GM18520 (cell line): ENCODE measurements at regions not wholly inside any gene's neighbourhood (a gene's known extent, or its start where the extent isn't known, plus 50 kb on each side); places are given as distances from the start of the nearest gene placed in this dataset.
"Not testable (repeated sequence)": the region's sequence is repeated elsewhere in the genome, so short reads cannot be mapped to it uniquely, and the experiment has no call there.

Source experiments
- ATAC-seq: cut with Tn5 transposase; IDR thresholded peaks from one replicate; pipeline ENCODE4 v1.9.1; 2021; ENCODE audit not compliant: unreplicated experiment

DNA sequence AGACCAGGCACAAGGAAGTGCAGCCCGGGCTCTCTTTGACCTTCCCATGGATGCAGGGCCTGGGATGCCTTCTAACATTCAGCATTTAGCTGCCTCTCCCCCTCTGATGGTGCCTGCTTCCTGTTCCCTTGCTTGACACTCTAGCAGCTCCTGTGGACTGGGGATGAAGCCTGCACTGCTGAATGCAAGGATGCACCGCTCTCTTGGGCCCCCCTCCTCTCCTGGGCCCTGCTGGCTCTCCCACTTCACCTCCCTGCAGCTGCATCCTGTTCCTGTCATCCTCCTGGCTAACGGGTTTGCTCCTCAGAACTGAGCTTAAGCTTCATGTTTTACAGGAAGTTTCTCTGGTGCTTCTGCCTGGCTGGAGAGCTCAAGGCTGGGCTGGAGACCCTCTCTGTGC is 254.1 kb downstream of the TSN start:
- no peak for ATAC-seq

DNA sequence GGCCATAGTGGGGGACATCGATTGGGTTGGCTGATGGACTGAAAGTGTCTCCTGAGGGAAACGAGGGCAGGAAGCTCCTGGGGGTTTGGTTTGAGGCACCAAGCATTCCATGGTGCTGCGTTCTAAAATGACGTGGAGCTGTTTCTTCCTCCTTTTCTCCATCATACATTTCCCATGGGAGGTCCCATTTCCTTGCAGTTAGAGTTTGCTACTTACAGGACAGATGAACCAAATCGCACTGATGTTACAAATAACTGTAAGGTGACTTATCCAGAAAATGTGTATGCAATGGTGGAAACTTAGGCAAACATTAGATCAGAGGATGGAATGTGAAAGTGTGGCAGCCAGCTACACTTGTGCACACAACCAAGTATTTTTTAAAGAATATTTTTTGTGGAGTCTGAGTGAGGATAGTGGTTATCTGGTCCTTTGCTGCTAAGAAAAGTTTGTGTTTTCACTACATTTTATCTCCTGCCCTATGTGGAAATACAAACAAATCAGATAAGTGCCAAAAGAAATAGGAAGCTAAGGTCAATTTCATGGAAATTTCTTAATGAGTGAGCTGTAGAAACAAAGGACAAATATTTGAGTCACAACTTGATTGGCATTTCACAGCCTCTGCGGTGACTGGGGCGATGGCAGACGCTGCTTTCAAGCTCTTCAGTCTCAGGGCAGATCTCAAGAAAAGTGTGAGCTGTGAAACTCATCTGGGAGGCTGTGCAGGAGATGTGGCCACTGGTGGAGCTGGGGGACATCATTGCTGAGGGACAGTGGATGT is 256.2 kb downstream of the TSN start:
- no peak for ATAC-seq

DNA sequence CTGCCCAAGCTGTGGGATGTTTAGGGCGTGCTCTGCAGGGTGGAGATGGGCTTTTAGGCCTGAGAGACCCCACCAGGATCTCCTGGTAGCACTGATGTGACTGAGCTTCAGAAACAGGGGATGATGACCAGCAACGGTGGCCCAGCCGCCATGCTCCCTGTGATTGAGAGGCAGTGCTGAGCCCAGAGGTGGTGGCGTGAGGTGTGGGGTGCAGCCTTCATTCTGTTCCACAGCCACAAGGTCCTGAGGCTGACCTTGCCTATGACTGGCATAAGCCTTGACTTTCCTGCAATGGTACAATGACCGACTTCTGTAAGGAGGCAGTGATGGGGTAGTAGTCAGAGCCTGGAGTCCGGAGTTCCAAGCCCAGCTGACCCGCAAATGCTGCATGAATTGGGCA is 263.3 kb downstream of the TSN start:
- ATAC-seq, result no peak

DNA sequence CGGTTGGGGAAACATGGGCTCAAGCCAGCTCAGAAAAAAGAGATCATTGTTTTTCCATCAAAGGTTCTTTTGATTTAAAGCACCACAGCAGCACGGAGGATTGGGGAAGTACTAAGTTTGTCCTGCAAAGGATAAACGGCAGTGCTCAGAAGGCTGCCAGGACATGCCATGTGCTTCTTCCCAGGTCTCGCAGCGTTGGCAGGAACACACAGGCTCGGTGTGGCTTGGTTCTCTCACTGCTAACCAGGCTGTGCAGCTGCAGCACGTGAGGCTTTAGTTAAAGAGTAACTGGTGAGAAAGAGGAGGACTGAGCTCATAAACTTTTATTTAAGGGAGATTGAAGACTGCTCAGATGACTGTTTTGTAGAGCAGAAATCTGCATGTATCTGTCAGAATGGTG is 264.3 kb downstream of the TSN start:
- ATAC-seq, result no peak

DNA sequence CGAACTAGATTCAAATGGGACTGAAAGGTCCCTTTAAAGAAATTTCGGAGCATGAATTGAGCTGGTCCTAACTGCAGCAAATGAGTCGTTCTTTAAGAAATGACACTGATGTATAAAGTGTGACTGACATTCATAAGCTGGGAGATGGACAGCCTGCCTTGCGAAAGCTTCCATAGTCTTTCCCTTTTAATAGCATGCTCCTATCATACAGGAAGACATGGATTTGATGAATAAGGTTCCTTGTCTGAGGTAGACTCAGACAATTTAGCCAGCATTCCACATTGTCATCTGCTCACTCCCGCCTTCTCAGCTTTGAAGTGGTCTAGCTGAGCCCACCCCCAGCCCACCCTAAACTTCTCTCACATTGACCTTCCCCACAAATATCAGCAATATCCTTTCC is 264.9 kb downstream of the TSN start:
- ATAC-seq, result no peak

DNA sequence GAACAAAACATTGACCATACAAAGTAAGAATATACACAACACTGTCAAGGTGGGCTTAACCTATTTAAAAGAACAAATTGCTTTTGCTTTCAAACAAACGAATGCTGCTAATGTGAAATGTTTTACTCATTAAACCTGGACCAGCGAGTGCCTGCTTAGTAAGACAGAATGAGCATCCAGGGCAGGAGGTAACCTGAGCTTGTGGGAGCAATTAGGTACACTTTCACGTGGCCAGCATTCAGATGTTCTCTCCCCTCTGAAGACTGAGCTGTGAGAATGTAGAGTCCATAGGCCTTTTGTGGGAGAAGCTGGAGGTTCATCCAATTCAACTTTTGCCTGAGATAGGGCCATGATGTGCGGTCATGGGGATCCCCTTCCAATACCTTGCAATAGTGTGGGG is 266.5 kb downstream of the TSN start:
- ATAC-seq, result no peak

DNA sequence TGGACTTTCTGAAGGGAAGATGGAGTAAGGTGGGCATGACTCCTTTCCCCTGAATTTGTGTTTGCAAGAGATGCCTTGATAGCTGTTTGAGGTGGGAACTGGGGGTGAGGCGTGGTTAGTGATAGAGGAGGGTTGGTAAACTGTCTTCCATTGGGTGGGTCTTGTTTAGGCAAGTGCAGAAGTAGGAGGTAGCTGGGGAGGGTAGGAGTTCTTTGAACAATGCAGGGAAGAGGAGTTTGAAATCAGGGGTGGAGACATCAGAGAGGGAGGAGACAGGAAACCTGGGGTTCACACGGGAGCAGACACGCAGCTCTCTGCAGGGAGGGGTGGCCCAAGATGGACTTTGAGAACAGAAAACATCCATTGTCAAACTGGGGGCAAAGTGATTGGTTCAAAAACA is 267.1 kb downstream of the TSN start:
- ATAC-seq, result no peak

DNA sequence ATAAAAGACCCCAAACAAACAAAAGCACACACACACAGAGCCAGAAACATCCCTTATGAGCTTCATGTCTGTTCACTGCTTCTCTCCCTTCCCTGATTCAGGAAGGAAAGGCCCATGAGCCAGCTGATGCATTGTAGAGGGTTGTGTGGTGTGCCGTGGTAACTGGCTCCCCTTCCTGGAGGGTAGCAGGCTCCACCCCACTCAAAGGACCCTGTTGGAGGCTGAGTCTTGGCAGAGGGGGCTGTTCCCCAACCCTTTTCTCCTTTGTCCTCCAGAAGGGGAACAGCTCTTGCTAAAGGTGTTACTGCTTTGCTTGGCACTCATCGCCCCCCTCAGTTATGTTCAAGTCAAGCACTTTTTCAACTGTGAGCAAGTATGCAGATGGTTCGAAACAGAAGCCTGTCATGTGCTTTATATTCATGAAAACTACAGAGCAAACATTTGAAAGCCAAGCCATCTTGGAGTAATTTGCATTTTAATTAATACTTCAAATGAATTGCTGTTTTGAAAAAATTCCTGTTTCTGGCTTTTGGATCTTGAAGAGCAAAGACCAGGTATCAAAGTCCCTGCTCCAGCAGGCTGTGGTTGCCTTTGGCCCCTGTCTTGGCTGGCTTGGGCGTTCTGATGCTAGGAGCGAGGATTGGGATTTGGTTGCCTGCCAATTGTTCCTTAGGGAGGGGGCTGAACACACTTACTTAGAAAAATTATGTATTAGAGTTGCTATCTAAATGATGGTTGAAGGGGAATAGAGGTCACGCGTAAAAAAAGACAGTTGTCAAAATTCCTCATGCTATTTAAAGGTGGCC is 267.8 kb downstream of the TSN start:
- no peak for ATAC-seq

DNA sequence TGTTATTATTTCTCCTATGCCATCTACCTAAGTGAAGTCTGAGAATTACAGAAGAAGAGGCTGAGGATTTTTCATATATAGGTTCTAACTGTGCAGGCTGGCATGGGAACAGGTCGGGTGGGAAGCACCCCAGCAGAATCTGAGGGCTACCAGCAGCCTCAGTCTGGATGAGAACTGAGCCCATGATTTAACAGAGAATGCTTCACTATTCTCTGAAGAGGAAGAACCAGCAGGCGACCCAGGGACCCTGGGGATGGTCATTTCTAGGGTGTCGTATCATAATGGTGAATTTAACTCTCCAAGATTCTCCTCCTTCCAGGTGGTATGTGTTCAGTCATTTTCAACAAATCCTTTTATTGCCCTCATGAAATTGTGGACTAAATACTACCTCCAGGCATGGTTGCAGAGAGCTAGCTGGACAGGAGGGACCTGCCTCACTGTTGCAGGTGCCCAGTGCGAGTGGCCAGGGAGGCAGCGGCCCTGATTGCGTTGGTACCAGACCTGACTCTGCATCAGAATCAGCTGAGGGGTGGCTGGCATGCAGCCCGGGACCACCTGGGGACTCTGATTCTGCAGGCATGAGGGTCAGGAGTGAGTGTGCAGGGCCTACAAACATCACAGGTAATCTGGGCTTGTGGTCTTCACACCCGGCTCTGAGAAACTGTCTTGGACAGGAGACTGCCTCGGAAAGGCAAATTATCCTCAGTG is 272.2 kb downstream of the TSN start:
- ATAC-seq, result no peak

DNA sequence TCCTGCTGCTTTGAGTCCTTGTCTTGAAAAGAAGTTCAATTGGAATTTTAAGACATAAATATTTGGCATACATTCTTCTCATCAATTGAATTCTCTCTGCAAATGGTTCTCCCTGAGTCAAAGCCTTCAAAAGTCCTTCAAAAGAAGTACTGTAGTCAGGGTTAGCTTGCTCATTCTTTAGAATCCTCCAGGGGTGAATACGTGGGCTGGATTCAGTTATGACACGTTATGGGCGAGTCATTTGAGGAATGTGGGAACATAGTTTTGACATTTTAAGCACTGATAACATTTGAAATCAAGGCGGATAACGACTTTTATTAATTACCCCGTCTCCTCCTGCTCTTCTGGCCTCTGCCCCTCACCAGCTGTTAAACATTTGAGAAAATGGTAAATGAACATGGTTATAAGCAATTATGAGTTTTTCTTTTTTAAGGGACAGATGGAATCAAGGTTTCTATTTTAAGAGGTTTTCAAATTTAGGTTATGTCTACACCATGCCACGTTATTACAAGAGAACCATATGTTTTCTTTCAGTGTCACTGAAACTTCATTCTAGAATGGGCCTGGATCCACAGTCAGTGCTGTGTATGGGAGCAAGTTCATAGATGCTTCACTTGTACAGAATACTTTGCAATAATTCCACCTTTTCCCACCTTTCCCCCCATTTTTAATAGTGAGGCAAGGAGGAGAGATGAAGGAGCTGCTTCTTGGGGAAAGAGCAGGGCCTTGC is 273.1 kb downstream of the TSN start:
- ATAC-seq, result no peak

DNA sequence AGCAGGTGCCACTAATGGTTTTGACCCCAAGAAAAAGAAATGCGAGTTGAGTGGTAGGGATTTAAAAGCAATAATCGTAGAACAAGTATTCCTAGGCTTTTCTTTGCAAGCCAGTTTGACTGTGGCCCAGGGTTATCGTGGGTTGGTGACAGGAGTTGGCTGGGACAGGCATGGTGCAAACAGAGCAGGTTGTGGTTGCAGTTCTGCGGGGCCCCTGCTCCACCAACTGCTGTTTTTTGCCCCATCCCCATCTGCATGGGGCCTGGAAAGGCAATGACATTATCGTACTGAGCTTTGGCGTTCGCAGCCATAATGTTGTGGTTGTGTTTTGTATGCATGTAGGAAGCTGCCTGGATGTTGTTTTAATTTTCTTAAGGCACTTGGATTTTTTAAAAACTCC is 274.0 kb downstream of the TSN start:
- no peak for ATAC-seq

DNA sequence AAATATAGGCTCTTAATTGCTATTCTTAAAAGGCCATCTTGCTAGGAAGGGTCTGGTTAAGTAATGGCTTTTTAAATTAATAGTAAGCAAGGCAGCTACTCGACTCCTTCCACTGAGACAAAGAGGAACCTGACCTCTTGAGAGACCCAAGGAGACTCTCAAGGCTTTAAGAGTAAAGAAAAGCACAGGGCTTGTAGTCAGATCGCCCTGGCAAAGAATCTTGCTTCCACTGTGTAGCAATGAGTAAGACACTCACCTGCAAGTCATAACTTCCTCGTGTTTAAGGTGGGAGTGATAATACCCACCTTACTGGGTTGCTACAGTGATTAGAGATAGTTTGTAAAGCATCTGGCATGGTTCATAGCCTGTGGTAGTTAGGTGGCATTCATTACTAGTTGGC is 274.5 kb downstream of the TSN start:
- ATAC-seq, result no peak

DNA sequence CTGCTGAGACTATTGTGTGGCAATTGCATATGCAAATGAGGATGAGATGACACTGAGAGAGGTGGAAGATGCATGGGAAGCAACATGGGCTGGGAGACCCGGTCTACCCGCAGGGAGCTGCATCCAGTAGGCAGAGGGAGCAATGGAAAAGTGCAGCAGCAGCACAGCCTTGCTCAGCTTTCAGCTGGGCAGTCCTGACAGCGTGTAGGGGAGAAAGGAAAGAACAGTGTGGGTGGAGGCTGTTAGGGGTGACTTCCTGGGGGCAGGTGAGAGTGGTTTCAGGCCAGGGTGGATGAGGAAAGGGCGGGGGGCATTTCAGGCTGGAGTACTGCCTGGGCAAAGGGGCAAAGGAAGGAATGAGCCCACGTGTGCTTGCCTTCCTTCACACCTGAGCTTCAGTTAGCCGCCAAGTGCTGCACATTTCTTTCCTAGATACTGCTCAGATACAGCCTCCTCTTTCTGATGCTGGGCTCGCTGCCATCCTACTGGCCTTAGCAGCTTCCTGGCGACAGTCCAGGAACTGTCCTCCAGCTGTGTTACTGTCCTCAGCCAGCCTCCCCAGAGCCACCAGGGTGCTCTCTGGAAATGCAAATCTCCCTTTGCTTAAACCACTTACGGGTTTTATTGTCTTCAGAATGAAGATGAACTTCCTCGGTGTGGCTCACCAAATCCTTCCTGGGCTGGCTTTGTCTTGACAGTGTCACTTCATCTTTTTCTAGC is 276.3 kb downstream of the TSN start:
- no peak for ATAC-seq

DNA sequence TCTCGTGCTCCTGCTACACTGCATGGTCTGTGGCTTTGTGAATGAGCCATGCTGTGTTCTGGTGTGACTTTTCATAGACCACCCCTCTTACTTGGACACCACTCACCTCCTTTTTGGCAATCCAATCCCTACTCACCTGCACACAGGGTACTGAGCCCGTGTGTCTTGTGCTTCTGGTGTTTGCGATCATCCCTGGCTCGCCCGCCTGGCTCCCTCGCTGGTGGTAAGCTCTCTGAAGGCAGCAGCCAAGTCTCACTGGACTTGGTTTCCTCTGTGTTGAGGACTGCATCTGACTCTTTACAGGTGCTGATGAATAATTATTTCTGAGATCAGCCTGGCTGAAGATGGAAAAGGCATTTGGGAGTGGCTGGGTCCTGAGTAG is 276.8 kb downstream of the TSN start:
- ATAC-seq, result no peak

DNA sequence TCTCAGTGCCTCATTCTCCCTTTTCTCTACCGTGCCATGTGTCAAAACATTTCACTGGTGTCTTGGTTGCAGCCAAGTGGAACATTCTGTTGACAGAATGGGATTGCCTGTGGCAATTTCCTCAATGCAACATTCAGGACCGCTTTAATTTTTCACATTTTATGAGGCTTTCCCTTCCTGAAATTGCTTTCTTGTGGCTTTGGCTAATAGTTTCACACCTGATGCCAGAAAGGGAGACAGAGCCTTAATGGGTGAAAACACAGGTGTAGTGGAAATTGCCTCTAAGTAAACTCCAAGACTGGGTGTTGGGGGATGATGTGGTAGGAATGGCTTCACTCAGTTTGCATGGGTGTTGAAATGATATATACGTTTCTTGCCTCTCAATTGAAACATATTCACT is 278.3 kb downstream of the TSN start:
- ATAC-seq, result no peak

DNA sequence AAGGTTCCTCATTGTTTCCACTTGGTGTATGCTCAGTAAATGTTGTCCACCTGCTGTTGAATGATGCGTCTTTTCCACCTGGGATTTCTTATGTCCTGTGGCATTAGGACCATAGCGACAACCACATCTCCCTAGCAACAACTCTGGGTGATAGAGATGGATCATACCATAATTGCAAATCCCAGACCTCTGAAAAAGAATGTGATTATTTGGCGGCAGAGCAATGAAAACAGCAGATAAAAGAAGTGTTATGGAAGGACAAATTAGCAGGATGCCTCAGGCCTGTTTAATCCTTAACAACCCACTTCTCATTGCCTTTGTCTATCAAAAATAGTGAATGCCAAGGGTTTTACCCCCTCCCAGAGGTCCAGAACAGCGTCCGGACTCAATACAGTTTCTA is 278.9 kb downstream of the TSN start:
- no peak for ATAC-seq

DNA sequence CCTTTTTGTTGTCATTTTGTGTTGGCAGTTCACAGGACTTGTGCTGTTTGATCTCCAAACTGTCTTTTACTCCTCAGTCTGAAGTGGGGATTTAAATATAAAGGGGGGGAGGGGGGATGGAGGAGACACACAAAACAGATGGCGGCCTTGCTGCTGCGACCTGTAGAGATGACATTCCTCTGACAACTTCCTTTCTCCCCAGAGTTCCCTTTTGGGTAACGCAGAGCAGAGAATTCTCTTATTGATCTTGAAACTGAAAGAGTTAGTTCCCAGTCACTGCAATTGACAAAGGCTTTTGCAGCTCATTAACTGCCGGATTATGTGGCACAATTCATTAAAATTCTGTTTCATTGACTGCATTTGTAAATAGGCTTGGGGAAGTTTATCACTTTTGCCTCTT is 279.3 kb downstream of the TSN start:
- no peak for ATAC-seq

DNA sequence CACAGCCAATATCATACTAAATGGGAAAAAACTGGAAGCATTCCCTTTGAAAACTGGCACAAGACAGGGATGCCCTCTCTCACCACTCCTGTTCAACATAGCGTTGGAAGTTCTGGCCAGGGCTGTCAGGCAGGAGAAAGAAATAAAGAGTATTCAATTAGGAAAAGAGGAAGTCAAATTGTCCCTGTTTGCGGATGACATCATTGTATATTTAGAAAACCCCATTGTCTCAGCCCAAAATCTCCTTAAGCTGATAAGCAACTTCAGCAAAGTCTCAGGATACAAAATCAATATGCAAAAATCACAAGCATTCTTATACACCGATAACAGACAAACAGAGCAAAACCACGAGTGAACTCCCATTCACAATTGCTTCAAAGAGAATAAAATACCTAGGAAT is 283.4 kb downstream of the TSN start:
- not testable (repeated sequence) for ATAC-seq

DNA sequence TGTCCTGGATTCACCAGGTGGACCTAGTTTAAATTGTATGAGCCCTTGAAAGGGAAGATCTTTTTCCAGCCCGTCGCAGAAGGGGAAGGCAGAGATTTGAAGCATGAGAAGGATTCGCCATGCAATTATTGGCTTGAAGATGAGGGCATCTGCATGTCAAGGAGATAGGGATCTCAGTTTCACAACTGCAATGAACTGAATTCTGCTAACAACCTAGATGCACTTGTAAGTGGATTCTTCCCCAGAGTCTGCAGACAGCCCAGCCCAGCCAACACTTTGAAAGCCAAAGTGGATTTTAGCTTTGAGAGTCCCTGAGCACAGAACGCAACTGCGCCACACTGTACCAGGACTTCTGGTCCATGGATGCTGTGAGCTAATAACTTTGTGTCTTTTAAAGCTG is 286.0 kb downstream of the TSN start:
- ATAC-seq, result no peak

DNA sequence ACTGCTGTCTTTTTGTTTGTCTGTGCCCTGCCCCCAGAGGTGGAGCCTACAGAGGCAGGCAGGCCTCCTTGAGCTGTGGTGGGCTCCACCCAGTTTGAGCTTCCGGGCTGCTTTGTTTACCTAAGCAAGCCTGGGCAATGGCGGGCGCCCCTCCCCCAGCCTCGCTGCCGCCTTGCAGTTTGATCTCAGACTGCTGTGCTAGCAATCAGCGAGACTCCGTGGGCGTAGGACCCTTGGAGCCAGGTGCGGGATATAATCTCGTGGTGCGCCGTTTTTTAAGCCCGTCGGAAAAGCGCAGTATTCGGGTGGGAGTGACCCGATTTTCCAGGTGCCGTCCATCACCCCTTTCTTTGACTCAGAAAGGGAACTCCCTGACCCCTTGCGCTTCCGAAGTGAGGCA is 296.2 kb downstream of the TSN start:
- not testable (repeated sequence) for ATAC-seq

DNA sequence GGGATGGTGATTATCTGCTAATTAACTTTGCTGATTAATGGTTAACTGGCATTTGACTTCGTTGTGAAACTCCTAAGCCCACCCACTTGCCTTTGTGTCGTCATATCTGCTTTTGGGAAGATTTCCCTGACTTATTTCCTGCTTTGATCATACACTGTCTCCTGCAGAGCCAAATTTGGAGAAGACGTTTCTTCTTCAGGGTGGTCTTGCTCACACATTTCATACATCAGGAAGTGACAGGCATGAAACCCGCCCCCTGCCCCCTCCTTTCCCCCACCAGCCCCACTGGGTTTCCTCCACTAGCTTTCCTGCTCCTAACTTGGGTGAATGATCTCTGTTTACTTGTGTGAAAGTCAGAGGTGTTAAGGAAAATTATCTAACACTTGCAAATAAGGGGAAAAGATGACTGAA is 300.1 kb downstream of the TSN start:
- no peak for ATAC-seq
